Right lobe of liver (tissue), 6 donors: ENCODE measurements at regions not wholly inside any gene's neighbourhood (a gene's known extent, or its start where the extent isn't known, plus 50 kb on each side); places are given as distances from the start of the nearest gene placed in this dataset.
"Not testable (repeated sequence)": the region's sequence is repeated elsewhere in the genome, so short reads cannot be mapped to it uniquely, and the experiment has no call there.

ENCODE experiments used
- ATAC-seq, 4 donors: fragments of 200-7000 bp; cut with Tn5 transposase; one replicate each; pipeline ENCODE4 v1.9.1; 2020; ENCODE audit warnings: mild to moderate bottlenecking in 4 of 4, moderate library complexity in 4 of 4
- DNase-seq, 3 donors: peaks; one replicate each; pipeline ENCODE4 v3.0.0-alpha.2; 2020
- H3K27ac ChIP-seq, 3 donors: fragments of 200-600 bp; one replicate each; pipeline ENCODE4 v1.8.0; 2022
- H3K27me3 ChIP-seq, 2 donors: fragments of 200-600 bp; one replicate each; pipeline ENCODE4 v1.8.0; 2022
- H3K36me3 ChIP-seq, 4 donors: fragments of 200-600 bp; sonication (generic) in 1 of 4; one replicate each; pipeline versions ENCODE4 v1.5.1 to v1.8.0; 2017 to 2022; ENCODE audit warnings: control low read depth in 1 of 4
- H3K4me1 ChIP-seq, 4 donors: fragments of 200-600 bp; sonication (generic) in 1 of 4; one replicate each; pipeline versions ENCODE4 v1.5.1 to v1.8.0; 2017 to 2022; ENCODE audit warnings: control low read depth in 1 of 4
- H3K4me3 ChIP-seq, 3 donors: fragments of 200-600 bp; one replicate each; pipeline ENCODE4 v1.8.0; 2022
- H3K9me3 ChIP-seq, 4 donors: fragments of 200-600 bp; sonication (generic) in 1 of 4; one replicate each; pipeline versions ENCODE4 v1.5.1 to v1.8.0; 2017 to 2022; ENCODE audit warnings: control low read depth in 1 of 4
- CTCF ChIP-seq, 4 donors: fragments of 200-600 bp in 3 of 4; fragments of 450-650 bp in 1 of 4; IDR thresholded peaks; one replicate each; pipeline versions ENCODE4 v1.5.1 to v1.8.0; 2016 to 2022; ENCODE audit warnings: antibody characterized with exemption in 4 of 4, mild to moderate bottlenecking in 2 of 4
- POLR2A ChIP-seq: fragments of 450-650 bp; IDR thresholded peaks from one replicate; pipeline ENCODE4 v1.6.1; 2017; ENCODE audit warnings: antibody characterized with exemption, mild to moderate bottlenecking
- WGBS: methylation state at CpG from one replicate; pipeline ENCODE4 v1.1.6; 2018; ENCODE audit warnings: low coverage, low lambda C conversion rate; ENCODE audit not compliant: insufficient coverage; ENCODE audit errors: missing lambda C conversion rate; 5-methylcytosine and 5-hydroxymethylcytosine counted together
- intact Hi-C, 2 donors: fragments of 100-400 bp; cut with DNase I; formaldehyde crosslinking; loops; one replicate each; pipeline versions ENCODE4 v1.11.2 to v1.14.1; 2022
- donor health status: DM: no; HTN: yes; CAD: no.
- donor health status: DM: no; HTN: no; CAD: no.
- donor health status: DM: no; HTN: no; CAD: no.
- donor health status: DM: no; HTN: yes; CAD: no.
- donor health status: DM: no; HTN: yes; CAD: no.

- Histone ChIP-seq H3K36me3 (no peaks in the 10 kb centered on the region), H3K4me1 (peaks cover 0 to 6% (median 0%) of the 10 kb centered on the region in 4 donors), H3K4me3 (no peak overlapping the region), H3K9me3 (no peaks in the 10 kb centered on the region), H3K27me3 (no peaks in the 10 kb centered on the region), H3K27ac (no peak overlapping the region)
- intact Hi-C loops, result no loop called here
- 82% methylated on average over 3 of the region's 3 CpGs for WGBS
- no peak for DNase-seq
- ATAC-seq, result no peak
- TF ChIP-seq POLR2A (no peak), CTCF (IDR thresholded peaks at IDR 0.05) (no peak)
Measured at GRCh38 chr3:106965307-106965706, 411.9 kb upstream of the CCDC54 start.

- no peaks in the 10 kb centered on the region for H3K27me3 ChIP-seq
- no peak for DNase-seq
- peaks cover 0 to 4% (median 0%) of the 10 kb centered on the region in 4 donors for H3K4me1 ChIP-seq
- no peak overlapping the region for H3K4me3 ChIP-seq
- H3K9me3 ChIP-seq, result no peaks in the 10 kb centered on the region
- intact Hi-C loops, result no loop called here
- ATAC-seq, result no peak
- 51% methylated on average over 4 of the region's 4 CpGs for WGBS
- no peaks in the 10 kb centered on the region for H3K36me3 ChIP-seq
- H3K27ac ChIP-seq, result no peak overlapping the region
- TF ChIP-seq POLR2A (no peak), CTCF (IDR thresholded peaks at IDR 0.05) (no peak)
Measured at GRCh38 chr3:106969596-106969995, 407.6 kb upstream of the CCDC54 start.

- Histone ChIP-seq H3K36me3 (no peaks in the 10 kb centered on the region), H3K27ac (no peak overlapping the region), H3K27me3 (no peaks in the 10 kb centered on the region), H3K4me3 (no peak overlapping the region), H3K9me3 (no peaks in the 10 kb centered on the region), H3K4me1 (no peaks in the 10 kb centered on the region)
- 100% methylated on average over 1 of the region's 1 CpG for WGBS
- TF ChIP-seq CTCF (IDR thresholded peaks at IDR 0.05), result no peak
- TF ChIP-seq POLR2A, result no peak
- no peak for ATAC-seq
- intact Hi-C loops, result no loop called here
- no peak for DNase-seq
Measured at GRCh38 chr3:106981392-106981791, 395.8 kb upstream of the CCDC54 start.

GRCh38 chr3:106985721-106986120 is 391.5 kb upstream of the CCDC54 start:
- 78% methylated on average over 2 of the region's 2 CpGs for WGBS
- intact Hi-C loops, result no loop called here
- TF ChIP-seq POLR2A (no peak), CTCF (IDR thresholded peaks at IDR 0.05) (no peak)

GRCh38 chr3:106998841-106999682 is 378.2 kb upstream of the CCDC54 start:
- DNase-seq, intact Hi-C loops, H3K9me3 ChIP-seq, ATAC-seq, H3K4me1 ChIP-seq, H3K27me3 ChIP-seq, H3K4me3 ChIP-seq, H3K36me3 ChIP-seq, H3K27ac ChIP-seq: not testable (repeated sequence)
- 61% methylated on average over 13 of the region's 21 CpGs for WGBS

More at GRCh38 chr3:106985721-106986120, 391.5 kb upstream of the CCDC54 start:
- H3K9me3 ChIP-seq, result no peaks in the 10 kb centered on the region
- no peak overlapping the region for H3K4me3 ChIP-seq
- DNase-seq (no peak), ATAC-seq (no peak)
- no peaks in the 10 kb centered on the region for H3K36me3 ChIP-seq
- H3K27ac ChIP-seq, result no peak overlapping the region
- H3K27me3 ChIP-seq, result no peaks in the 10 kb centered on the region
- H3K4me1 ChIP-seq, result no peaks in the 10 kb centered on the region
